Activated CD8-positive, alpha-beta memory T cell treated with anti-CD3 and anti-CD28 coated beads, Interleukin-2, amount 50 U/mL, for 4 hours (primary cell): ENCODE measurements at regions not wholly inside any gene's neighbourhood (a gene's known extent, or its start where the extent isn't known, plus 50 kb on each side); places are given as distances from the start of the nearest gene placed in this dataset.

ENCODE experiments used
- DNase-seq: peaks from one replicate; pipeline ENCODE4 v3.0.0-alpha.2; 2020

- DNase-seq, result no peak
Observed at GRCh38 chr3:18813300-18813699, 335.0 kb upstream of the KCNH8 start.

DNA sequence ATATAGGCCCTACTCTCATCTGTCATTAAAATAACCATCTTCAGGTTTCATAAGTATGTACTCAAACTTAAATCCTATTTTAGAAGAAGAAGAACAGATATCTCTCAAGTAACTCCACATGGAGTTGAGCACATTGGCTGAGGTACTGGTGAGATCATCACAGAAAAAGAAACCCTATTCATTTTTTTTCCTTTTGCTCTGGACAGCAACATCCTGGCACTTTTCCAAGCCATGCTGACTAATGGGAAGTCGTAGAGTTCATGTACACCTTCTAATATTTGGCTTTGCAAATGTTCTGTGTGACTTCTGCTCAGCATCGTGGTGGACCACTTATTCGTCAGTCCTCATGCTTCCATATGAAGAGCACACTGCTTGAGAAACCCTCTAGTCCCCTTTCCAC is 336.0 kb upstream of the KCNH8 start:
- DNase-seq, result no peak

- no peak for DNase-seq
Observed at GRCh38 chr3:18810306-18810661, 338.0 kb upstream of the KCNH8 start.

GRCh38 chr3:18809640-18810305 is 338.5 kb upstream of the KCNH8 start:
- DNase-seq, result no peak

GRCh38 chr3:18808429-18808828 is 339.9 kb upstream of the KCNH8 start:
- no peak for DNase-seq

DNA sequence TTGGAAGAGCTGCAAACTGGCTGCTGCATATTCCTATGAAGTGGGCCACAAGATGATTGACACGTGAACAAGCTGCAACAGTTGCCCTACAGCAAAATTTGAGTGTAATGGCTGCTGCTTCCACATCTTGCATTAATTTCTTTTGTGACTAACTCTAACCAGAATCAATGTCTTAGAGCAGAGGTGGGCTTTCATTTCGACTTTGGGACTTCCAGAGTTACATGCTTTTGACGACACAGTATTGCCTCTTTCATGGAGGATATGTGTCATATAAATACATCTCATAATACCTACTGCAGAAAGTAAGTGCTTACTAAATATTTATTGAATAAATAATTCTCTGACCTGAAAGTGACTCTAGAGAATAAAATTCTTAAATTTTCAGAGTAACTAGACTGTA is 340.7 kb upstream of the KCNH8 start:
- DNase-seq, result no peak

DNA sequence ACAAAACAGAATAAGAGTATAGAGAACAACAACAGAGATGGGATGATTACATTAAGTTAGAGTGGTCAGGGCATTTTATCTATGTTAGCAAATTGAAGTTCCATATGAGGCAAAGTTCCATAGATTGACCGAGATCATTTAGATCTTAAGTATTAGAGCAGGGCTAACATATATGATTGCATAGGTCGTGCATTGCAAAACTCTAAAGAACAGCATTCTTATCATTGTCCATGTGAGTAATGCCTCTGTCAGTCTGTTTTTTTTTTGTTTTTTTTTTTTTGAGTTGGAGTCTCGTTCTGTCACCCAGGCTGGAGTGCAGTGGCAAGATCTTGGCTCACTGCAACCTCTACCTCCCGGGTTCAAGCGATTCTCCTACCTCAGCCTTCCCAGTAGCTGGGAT is 341.7 kb upstream of the KCNH8 start:
- no peak for DNase-seq

GRCh38 chr3:18797378-18797777 is 350.9 kb upstream of the KCNH8 start:
- DNase-seq, result no peak

DNA sequence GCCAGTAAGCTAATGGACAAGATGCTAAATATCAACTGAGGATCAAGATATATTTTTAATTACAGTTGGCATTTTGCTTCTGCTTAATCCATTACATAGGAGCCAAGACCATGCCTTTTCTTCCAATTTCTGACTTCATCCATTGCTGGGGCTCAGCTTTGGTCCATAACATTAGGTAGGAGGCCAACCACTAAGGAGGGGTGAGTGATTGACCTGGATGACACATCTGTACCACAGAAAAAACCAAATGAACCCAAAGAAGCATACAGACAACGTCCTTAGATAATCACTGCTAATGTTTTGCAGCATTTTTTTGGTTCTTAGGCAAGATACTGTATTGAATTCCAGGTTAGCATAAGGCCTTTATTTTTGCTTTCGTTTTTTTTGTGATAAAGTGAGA is 353.2 kb upstream of the KCNH8 start:
- no peak for DNase-seq

DNA sequence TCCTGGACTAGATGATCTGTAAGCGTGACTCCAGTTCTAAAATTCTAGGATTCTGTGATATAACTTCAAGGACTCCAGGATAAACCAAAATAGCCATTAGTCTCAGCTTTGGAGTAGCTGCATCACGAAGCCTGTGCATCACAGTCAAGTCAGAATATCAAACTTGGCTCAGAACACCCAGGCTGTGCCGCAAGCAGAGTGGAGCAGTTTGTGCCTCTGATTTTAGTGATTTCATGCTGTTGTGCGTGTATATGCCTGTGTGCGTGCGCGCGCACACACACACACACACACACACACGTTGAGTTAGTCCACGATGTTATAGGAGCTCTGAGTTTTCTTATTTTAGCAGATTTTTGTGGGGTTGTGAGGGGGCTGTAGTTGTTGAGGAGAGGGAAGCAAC is 356.6 kb upstream of the KCNH8 start:
- DNase-seq, result no peak

DNA sequence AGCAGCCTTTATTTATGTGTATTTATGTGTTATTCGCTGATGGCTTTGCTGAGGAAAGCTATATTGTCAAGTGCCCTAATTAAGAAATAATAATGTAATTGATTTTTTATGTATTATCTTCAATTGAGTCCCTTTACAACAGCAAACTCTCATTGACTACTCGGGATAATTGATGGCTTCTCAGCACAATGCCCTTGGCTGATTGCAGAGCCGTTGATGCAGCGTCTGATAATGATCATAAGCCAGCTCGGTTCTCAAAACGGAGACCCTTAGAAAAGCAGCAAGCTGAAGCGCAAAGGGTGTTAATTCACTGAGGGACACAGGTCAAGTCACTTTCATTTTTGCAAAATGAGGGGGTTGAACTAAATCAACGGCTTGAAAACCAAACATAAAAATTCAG is 357.1 kb upstream of the KCNH8 start:
- DNase-seq, result no peak

GRCh38 chr3:18790384-18790783 is 357.9 kb upstream of the KCNH8 start:
- no peak for DNase-seq

DNA sequence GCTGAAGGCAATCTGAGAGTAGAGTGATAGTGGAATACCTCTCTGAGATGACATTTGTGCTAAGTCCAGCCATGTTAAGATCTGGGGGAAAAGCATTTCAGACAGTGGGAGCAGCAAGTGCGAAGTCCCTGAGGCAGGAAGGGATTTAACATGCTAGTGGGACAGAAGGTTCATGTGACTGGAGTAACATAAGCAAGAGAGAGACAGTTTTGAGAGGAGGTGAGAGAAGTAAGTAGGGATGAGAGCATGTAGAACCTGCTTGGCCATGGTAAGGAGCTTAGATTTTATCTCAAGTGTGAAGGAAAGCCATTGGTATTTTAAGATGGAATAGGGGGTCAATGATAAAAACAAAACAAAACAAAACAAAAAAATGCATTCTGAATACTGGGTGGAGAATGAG is 358.6 kb upstream of the KCNH8 start:
- DNase-seq, result no peak

DNA sequence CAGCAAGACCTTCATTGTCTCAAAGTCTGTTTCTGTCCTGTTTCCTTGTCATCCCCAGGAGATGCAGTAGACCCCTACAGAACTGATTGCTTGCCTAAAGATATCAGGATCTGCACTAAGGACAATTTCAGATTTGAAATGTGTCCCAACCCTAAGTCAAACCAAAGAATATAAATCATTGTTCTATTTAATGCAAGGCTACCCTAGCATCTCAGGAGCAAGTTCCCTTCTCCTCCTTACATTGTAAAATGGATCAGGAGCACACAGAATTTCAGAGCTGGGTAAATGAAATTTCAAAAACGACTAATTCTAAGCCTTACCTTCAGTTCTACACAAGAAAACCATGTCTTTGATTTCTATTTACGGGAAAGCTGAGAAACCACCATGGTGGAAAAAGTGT is 360.9 kb upstream of the KCNH8 start:
- DNase-seq, result no peak

DNA sequence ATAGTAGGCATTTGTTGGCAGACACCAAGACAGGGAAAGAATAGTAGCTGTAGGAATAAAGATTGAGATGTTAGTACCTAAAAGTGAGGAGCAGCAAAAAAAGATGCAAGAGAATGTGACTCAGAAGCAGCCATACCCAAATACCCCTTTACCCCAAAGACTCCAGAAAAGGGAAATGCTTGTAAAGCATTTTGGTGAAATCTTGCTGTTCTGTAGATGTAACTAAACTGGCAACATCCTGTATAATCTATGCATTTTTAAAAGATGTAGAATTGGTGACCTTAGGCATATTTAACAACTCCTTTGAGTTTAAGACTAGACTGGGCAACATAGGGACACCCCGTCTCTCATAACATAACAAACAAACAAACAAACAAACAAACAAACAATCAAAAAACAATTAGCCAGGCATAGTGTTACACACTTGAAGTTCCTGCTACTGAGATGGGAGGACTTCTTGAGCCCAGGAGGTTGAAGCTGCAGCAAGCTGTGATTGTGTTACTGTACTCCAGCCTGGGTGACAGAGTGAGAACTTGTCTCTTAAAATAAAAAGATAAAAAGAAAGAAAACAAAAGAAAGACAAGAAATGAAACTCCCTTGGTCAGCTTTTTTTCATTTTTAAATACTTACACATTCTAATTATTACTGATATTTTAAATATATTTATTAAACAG is 361.5 kb upstream of the KCNH8 start:
- no peak for DNase-seq

DNA sequence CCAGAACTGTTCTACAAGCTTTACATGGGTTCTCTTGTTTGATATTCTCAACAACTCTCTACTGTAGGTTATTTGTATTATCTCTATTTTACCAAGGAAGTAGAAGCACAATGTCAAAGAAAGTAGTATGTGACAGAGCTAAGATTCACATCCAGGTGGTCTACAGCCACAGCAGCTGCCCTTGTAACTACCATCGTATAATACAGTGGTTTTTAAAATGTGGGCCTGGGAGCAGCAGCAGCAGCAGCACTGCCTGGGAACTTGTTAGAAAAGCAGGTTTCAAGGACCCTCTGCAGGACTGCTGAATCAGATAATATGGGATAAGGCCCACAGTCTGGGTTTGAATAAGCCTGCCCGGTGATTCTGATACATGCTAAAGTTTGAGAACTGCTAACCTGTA is 357.1 kb upstream of the SATB1 start:
- no peak for DNase-seq

DNA sequence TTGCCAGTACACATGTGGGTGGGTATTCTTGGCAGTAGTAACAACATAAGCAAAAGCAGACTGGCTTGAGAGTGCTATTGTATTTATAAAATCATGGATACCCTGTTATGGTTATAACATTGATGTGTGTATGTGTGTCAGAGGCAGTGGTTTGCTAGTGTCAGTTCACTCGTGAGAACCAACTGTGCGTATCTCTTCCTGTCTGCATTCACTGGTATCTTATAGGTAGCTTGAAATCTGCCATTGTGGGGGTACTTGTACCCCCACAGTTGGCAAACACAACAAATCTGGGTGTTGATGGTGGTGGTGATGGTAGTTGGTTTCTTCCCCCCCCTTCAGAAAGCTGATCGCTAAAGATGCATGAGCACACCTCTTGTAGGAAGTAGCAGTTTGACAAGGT is 355.8 kb upstream of the SATB1 start:
- no peak for DNase-seq

- DNase-seq, result no peak
Observed at GRCh38 chr3:18779704-18780103, 354.6 kb upstream of the SATB1 start.

- DNase-seq, result no peak
Observed at GRCh38 chr3:18778598-18778997, 353.5 kb upstream of the SATB1 start.

GRCh38 chr3:18778094-18778493 is 353.0 kb upstream of the SATB1 start:
- DNase-seq, result no peak

DNA sequence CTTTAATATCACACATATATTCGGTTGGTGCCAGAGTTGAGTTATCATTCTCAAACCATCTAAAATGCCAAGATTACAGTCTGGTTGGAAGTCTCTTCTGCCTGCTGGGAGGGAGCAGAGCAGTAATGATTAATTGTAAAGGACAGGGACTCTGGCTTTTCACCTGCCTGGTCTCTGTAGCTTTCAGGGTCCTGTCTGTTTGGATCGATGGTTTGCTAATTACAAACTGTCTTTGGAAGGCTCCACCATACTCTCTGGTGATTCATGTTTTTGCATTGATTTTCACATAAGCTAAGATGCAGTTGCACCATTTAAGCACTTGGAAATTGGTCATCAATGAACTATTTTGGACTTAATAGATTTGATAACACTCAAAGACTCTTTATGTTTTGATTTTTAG is 350.4 kb upstream of the SATB1 start:
- DNase-seq, result no peak

GRCh38 chr3:18774319-18775088 is 349.4 kb upstream of the SATB1 start:
- DNase-seq, result no peak

GRCh38 chr3:18772699-18773305 is 347.7 kb upstream of the SATB1 start:
- no peak for DNase-seq

DNA sequence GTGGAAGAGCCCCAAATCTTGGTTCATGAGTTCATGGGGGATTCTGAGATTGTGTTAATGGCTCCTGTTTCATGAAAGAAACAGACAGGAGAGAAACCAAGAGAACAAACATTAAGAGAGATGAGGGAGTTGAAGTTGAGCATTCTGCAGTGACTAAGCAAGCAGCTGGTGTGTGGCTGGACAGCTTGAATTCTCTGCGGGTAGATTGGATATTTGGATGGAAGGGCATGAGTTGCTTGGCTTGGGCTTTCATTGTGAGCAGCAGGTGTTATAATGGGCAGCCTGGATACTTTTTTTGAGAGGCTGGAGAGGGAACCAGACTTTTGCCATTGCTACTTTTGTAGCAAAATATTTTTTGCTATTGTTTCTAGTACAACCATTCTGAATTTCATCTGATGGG is 346.8 kb upstream of the SATB1 start:
- no peak for DNase-seq
